ENCODE measurements at regions not wholly inside any gene's neighbourhood (a gene's known extent, or its start where the extent isn't known, plus 50 kb on each side); places are given as distances from the start of the nearest gene placed in this dataset.

- Histone ChIP-seq H3K4me2 (ENCODE audit: low read length) (no peak overlapping the region), H3K27me3 (ENCODE audit: insufficient read depth, low read length) (no peaks in the 10 kb centered on the region), H3K79me2 (ENCODE audit: insufficient read depth, low read length) (no peaks in the 10 kb centered on the region), H3K9me3 (ENCODE audit: control insufficient read depth in 1 of 2, insufficient read depth in 1 of 2, low read depth in 1 of 2, low read length in 2 of 2) (no peaks in the 10 kb centered on the region), H3K9me2 (ENCODE audit: insufficient read depth) (no peaks in the 10 kb centered on the region), H3K4me3 (replicated peaks in 1 of 2; ENCODE audit: low read depth in 1 of 2, low read length in 2 of 2) (no peak overlapping the region), H3K36me3 (ENCODE audit: control insufficient read depth in 1 of 2, insufficient read depth in 2 of 2, low read length in 2 of 2) (no peaks in the 10 kb centered on the region), H3K9ac (ENCODE audit: low read length) (no peak overlapping the region), H3K4me1 (ENCODE audit: control insufficient read depth in 1 of 2, insufficient read depth in 2 of 2, low read length in 2 of 2) (no peaks in the 10 kb centered on the region), H4K20me1 (ENCODE audit: insufficient read depth) (no peaks in the 10 kb centered on the region), H2AFZ (ENCODE audit: low read depth, low read length, poor library complexity, severe bottlenecking) (no peak overlapping the region), H3K27ac (ENCODE audit: low read depth, low read length) (no peak overlapping the region)
- ChIA-PET POLR2A (no interaction called here), RAD21 (ENCODE audit: low non-redundant PET in 1 of 2, low total read pairs in 2 of 2, uncharacterized antibody in 2 of 2, unreplicated experiment in 2 of 2) (no interaction called here), CTCF (no interaction called here)
- intact Hi-C loops (cut with micrococcal nuclease), result no loop called here
- BruUV-seq (replicated peaks), result no TSS peak
- no peak for TF ChIP-seq REST (IDR thresholded peaks at IDR 0.05; ENCODE audit: low read depth)
- no peak for TF ChIP-seq ZFX (IDR thresholded peaks at IDR 0.05)
- no peak for TF ChIP-seq CEBPB (IDR thresholded peaks at IDR 0.05; ENCODE audit: low read depth)
- TF ChIP-seq POLR2AphosphoS5 (IDR thresholded peaks at IDR 0.05; ENCODE audit: low read depth, low read length), result no peak
- no peak for TF ChIP-seq EGR1 (IDR thresholded peaks at IDR 0.05; ENCODE audit: low read depth)
- TF ChIP-seq CTCF (IDR thresholded peaks at IDR 0.05 in 2 of 3, conservative IDR thresholded peaks at IDR 0.05 in 1 of 3; ENCODE audit: borderline replicate concordance in 1 of 3, insufficient read depth in 1 of 3, low read depth in 2 of 3, low read length in 2 of 3), result no peak
- no peak for TF ChIP-seq SRF (IDR thresholded peaks at IDR 0.05; ENCODE audit: low read depth)
- TF ChIP-seq ATF3 (IDR thresholded peaks at IDR 0.05), result no peak
- no peak for TF ChIP-seq CBX3 (IDR thresholded peaks at IDR 0.05; ENCODE audit: low read depth)
- TF ChIP-seq JUND (IDR thresholded peaks at IDR 0.05), result no peak
- no peak for TF ChIP-seq SIN3A (IDR thresholded peaks at IDR 0.05; ENCODE audit: low read depth)
- TF ChIP-seq SP1 (IDR thresholded peaks at IDR 0.05; ENCODE audit: low read depth), result no peak
- TF ChIP-seq TCF7L2 (IDR thresholded peaks at IDR 0.05; ENCODE audit: borderline replicate concordance, extremely low read depth, insufficient read depth, insufficient read length), result no peak
- TF ChIP-seq ZNF274 (IDR thresholded peaks at IDR 0.05; ENCODE audit: low read depth, low read length), result no peak
- TF ChIP-seq MAX (IDR thresholded peaks at IDR 0.05), result no peak
- DNase-seq (ENCODE audit: low read depth, low spot score) (no peak), ATAC-seq (no peak)
These were observed 58.6 kb upstream of the ZFHX3 start for GRCh38 chr16:73106329-73107034.
